ENCODE measurements at regions not wholly inside any gene's neighbourhood (a gene's known extent, or its start where the extent isn't known, plus 50 kb on each side); places are given as distances from the start of the nearest gene placed in this dataset.
A peak's percentile ranks its signal among the peaks of the same experiment; 100 is the strongest.

- no peak for DNase-seq (ENCODE audit: low read depth)
- no peak overlapping the region for H3K4me3 ChIP-seq (ENCODE audit: control insufficient read depth, low read depth, low read length)
- TF ChIP-seq CTCF (conservative IDR thresholded peaks at IDR 0.05; ENCODE audit: control insufficient read depth, insufficient read depth, low read depth, low read length): no peak
Observed at GRCh38 chrX:109873983-109874382, 128.9 kb upstream of the TMEM164 start.

- TF ChIP-seq CTCF (conservative IDR thresholded peaks at IDR 0.05; ENCODE audit: control insufficient read depth, insufficient read depth, low read depth, low read length): no peak
- peak; percentile 48 for DNase-seq (ENCODE audit: low read depth)
- H3K4me3 ChIP-seq (ENCODE audit: control insufficient read depth, low read depth, low read length): no peak overlapping the region
Observed at GRCh38 chrX:109874548-109874947, 128.4 kb upstream of the TMEM164 start.

GRCh38 chrX:109875831-109876230 lies 127.1 kb upstream of the TMEM164 start:
- TF ChIP-seq CTCF (conservative IDR thresholded peaks at IDR 0.05; ENCODE audit: control insufficient read depth, insufficient read depth, low read depth, low read length): no peak
- no peak for DNase-seq (ENCODE audit: low read depth)
- H3K4me3 ChIP-seq (ENCODE audit: control insufficient read depth, low read depth, low read length): no peak overlapping the region

- no peak for DNase-seq (ENCODE audit: low read depth)
- no peak for TF ChIP-seq CTCF (conservative IDR thresholded peaks at IDR 0.05; ENCODE audit: control insufficient read depth, insufficient read depth, low read depth, low read length)
Observed at GRCh38 chrX:109878236-109878635, 124.7 kb upstream of the TMEM164 start.

GRCh38 chrX:109879991-109880390 lies 122.9 kb upstream of the TMEM164 start:
- no peak for TF ChIP-seq CTCF (conservative IDR thresholded peaks at IDR 0.05; ENCODE audit: control insufficient read depth, insufficient read depth, low read depth, low read length)
- H3K4me3 ChIP-seq (ENCODE audit: control insufficient read depth, low read depth, low read length): no peak overlapping the region
- DNase-seq (ENCODE audit: low read depth): no peak

More at GRCh38 chrX:109878236-109878635, 124.7 kb upstream of the TMEM164 start:
- no peak overlapping the region for H3K4me3 ChIP-seq (ENCODE audit: control insufficient read depth, low read depth, low read length)

DNA sequence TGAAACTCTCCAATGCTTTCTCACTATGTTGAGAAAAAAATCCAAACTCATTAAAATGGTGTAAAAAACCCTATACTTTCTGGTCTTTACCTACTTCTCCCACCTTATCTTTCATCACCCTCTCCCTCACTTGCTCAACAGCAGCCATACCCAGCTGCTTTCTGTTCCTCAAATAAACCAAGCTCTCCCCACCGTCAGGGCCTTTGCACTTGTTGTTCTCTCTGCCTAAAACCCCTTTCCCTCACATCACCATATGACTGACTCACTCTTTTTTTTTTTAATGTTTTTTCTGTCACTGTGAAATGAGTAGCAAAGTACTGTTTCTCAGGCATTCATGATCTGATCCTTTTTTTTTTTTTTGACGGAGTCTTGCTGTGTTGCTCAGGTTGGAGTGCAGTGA lies 122.3 kb upstream of the TMEM164 start:
- no peak for DNase-seq (ENCODE audit: low read depth)
- no peak for TF ChIP-seq CTCF (conservative IDR thresholded peaks at IDR 0.05; ENCODE audit: control insufficient read depth, insufficient read depth, low read depth, low read length)
- no peak overlapping the region for H3K4me3 ChIP-seq (ENCODE audit: control insufficient read depth, low read depth, low read length)

- DNase-seq (ENCODE audit: low read depth): peak; percentile 70
- no peak overlapping the region for H3K4me3 ChIP-seq (ENCODE audit: control insufficient read depth, low read depth, low read length)
- TF ChIP-seq CTCF (conservative IDR thresholded peaks at IDR 0.05; ENCODE audit: control insufficient read depth, insufficient read depth, low read depth, low read length): peak; percentile 90
Observed at GRCh38 chrX:109886122-109886761, 116.7 kb upstream of the TMEM164 start.

Data from fibroblast of mammary gland (primary cell).